PFSK-1 (cell line): ENCODE measurements at regions not wholly inside any gene's neighbourhood (a gene's known extent, or its start where the extent isn't known, plus 50 kb on each side); places are given as distances from the start of the nearest gene placed in this dataset.

Experiments
- FOXP2 ChIP-seq: optimal IDR thresholded peaks from 2 replicates; pipeline ENCODE3; 2011; ENCODE audit warnings: borderline replicate concordance, control low read depth, inconsistent platforms; ENCODE audit not compliant: insufficient read depth; ENCODE audit errors: extremely low read length, extremely low read depth
- POLR2AphosphoS5 ChIP-seq: IDR thresholded peaks from 2 replicates; pipeline ENCODE4 v1.6.1; 2012; ENCODE audit warnings: low read depth, mild to moderate bottlenecking, control low read depth, low read length, moderate library complexity
- SIN3A ChIP-seq: IDR thresholded peaks from 2 replicates; pipeline ENCODE4 v1.6.1; 2012; ENCODE audit warnings: mild to moderate bottlenecking, low read length, moderate library complexity, borderline replicate concordance; ENCODE audit not compliant: insufficient read depth
- TAF1 ChIP-seq: IDR thresholded peaks from 2 replicates; pipeline ENCODE4 v1.6.1; 2012; ENCODE audit warnings: low read length, control low read depth, borderline replicate concordance; ENCODE audit not compliant: insufficient read depth
- TF ChIP-seq, protein P1 (sequence below), 2 experiments: IDR thresholded peaks; 2 replicates each; pipeline versions ENCODE4 v1.6.1 to v1.8.0; 2011 to 2012; ENCODE audit warnings: low read depth in 2 of 2, low read length in 2 of 2, control low read depth in 1 of 2, inconsistent platforms in 1 of 2, mild to moderate bottlenecking in 1 of 2, moderate library complexity in 1 of 2; ENCODE audit not compliant: insufficient read depth in 1 of 2

DNA sequence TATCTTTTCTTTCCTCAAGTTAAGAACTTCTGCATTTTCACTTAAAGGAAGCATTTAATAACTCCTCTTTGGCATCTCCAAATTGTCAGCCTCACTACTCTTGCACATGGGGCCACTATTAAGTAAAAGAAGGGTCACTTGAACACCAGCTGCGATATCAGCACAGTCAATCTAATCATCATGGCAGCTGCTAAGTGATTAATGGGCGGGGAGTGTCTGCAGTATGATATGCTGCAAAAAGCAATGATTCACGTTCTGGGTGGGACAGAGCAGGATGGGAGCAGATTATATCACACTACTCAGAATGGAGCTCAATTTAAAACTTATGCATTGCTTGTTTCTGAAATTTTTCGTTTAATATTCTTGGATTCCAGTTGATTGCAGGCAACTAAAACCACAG, 447.4 kb upstream of the PFKP start:
- no peak for TF ChIP-seq TAF1
- TF ChIP-seq, protein P1, sequence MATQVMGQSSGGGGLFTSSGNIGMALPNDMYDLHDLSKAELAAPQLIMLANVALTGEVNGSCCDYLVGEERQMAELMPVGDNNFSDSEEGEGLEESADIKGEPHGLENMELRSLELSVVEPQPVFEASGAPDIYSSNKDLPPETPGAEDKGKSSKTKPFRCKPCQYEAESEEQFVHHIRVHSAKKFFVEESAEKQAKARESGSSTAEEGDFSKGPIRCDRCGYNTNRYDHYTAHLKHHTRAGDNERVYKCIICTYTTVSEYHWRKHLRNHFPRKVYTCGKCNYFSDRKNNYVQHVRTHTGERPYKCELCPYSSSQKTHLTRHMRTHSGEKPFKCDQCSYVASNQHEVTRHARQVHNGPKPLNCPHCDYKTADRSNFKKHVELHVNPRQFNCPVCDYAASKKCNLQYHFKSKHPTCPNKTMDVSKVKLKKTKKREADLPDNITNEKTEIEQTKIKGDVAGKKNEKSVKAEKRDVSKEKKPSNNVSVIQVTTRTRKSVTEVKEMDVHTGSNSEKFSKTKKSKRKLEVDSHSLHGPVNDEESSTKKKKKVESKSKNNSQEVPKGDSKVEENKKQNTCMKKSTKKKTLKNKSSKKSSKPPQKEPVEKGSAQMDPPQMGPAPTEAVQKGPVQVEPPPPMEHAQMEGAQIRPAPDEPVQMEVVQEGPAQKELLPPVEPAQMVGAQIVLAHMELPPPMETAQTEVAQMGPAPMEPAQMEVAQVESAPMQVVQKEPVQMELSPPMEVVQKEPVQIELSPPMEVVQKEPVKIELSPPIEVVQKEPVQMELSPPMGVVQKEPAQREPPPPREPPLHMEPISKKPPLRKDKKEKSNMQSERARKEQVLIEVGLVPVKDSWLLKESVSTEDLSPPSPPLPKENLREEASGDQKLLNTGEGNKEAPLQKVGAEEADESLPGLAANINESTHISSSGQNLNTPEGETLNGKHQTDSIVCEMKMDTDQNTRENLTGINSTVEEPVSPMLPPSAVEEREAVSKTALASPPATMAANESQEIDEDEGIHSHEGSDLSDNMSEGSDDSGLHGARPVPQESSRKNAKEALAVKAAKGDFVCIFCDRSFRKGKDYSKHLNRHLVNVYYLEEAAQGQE (IDR thresholded peaks at IDR 0.05; ENCODE audit: insufficient read depth in 1 of 2, low read depth in 2 of 2, low read length in 2 of 2), result no peak
- no peak for TF ChIP-seq SIN3A
- TF ChIP-seq FOXP2, result no peak
- no peak for TF ChIP-seq POLR2AphosphoS5

DNA sequence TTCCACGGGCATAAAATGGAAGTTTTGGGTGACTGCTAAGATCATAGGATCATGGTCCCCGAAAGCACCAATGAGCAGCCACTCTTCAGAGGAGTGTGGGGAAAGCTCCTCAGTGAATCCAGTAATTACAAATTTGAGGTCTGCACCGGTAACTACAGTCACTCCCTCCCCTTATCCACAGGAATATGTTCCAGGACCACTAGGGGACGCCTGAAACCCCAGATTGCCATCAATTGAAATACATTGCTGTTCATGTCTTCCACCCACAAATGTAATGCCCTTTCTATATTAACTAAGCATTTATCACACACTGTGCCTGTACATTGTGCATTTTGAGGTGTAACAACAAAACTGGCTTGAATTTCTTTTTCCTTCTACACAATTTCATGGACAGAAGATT, 447.9 kb upstream of the PFKP start:
- no peak for TF ChIP-seq SIN3A
- TF ChIP-seq TAF1, result no peak
- no peak for TF ChIP-seq FOXP2
- TF ChIP-seq, protein P1 (IDR thresholded peaks at IDR 0.05; ENCODE audit: insufficient read depth in 1 of 2, low read depth in 2 of 2, low read length in 2 of 2), result no peak
- no peak for TF ChIP-seq POLR2AphosphoS5

DNA sequence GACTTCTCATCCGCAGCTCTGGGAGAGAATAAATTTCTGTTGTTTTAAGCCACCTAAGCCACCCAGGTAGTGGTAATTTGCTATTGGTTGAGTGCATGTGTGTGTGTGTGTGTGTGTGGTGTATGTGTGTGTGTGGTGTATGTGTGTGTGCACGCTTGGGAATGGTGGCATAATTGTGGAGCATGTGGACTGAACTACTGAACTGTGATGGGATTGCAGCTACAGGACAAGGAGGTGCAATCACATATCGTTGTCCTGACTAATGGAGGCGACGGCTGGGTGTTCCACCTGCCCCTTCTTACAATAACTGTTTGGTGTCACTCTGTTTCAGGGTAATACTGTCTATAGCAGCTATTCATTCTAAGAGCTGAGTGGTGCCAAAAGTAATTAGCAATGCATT, 448.7 kb upstream of the PFKP start:
- TF ChIP-seq FOXP2 (no peak), TAF1 (no peak), SIN3A (no peak), POLR2AphosphoS5 (no peak)
- TF ChIP-seq, protein P1 (IDR thresholded peaks at IDR 0.05; ENCODE audit: insufficient read depth in 1 of 2, low read depth in 2 of 2, low read length in 2 of 2), result no peak

DNA sequence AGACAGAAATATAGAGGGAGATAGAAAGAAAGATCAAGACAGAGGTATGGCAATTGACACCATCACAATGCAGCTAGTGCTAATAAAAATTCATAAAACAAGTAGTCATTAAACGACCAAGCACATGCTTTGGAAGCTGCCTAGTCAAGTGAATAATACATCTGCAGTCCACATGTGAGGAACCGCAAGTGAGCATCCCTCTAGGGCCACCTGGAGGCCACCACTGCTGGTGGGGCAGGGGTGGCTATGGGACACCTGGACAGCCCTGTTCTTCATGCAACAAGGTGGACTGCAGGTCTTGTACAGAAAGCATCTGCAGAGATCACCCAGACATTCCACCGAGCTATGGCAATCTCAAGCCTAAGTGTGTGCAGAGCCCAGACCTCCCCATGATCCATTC, 451.1 kb upstream of the PFKP start:
- TF ChIP-seq, protein P1 (IDR thresholded peaks at IDR 0.05; ENCODE audit: insufficient read depth in 1 of 2, low read depth in 2 of 2, low read length in 2 of 2), result no peak
- TF ChIP-seq POLR2AphosphoS5, result no peak
- TF ChIP-seq TAF1, result no peak
- no peak for TF ChIP-seq FOXP2

DNA sequence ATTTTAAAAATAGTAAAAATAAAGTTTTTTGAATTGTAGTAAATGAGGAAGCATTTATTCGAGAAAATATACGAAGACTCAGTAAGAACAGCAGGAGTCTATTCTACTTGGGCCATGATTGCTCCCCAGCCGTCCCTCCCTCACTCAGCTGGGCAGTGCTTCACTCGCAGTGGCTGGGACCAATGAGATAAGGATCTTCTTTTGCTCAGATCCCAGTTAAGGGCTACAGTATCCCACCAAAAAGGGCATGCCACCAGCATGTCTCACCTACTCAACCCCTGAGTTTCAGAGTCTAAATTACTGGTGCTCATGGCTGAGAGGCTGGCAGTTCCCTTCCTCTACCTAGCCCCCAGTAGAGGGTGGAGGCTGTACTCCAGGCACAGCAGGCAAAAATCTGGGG, 455.7 kb upstream of the PFKP start:
- TF ChIP-seq FOXP2, result no peak
- TF ChIP-seq TAF1, result no peak
- TF ChIP-seq, protein P1 (IDR thresholded peaks at IDR 0.05; ENCODE audit: insufficient read depth in 1 of 2, low read depth in 2 of 2, low read length in 2 of 2), result no peak
- TF ChIP-seq POLR2AphosphoS5, result no peak
- no peak for TF ChIP-seq SIN3A
